HCT116 (cell line): ENCODE measurements at regions not wholly inside any gene's neighbourhood (a gene's known extent, or its start where the extent isn't known, plus 50 kb on each side); places are given as distances from the start of the nearest gene placed in this dataset.

Experiments
- EGR1 ChIP-seq: IDR thresholded peaks from 2 replicates; pipeline ENCODE4 v1.6.1; 2012; ENCODE audit warnings: low read depth
- POLR2A ChIP-seq: IDR thresholded peaks from 2 replicates; pipeline ENCODE4 v1.7.0; 2011; ENCODE audit warnings: borderline replicate concordance; ENCODE audit not compliant: insufficient read depth, insufficient read length; ENCODE audit errors: extremely low read depth
- RAD21 ChIP-seq: IDR thresholded peaks from 2 replicates; pipeline ENCODE4 v1.6.1; 2012; ENCODE audit warnings: low read depth, mild to moderate bottlenecking
- ZNF274 ChIP-seq: fragments of 200-500 bp; sonication (Bioruptor generic); IDR thresholded peaks from 2 replicates; pipeline ENCODE4 v1.6.1; 2014; ENCODE audit warnings: mild to moderate bottlenecking, low read depth, low read length, inconsistent platforms

DNA sequence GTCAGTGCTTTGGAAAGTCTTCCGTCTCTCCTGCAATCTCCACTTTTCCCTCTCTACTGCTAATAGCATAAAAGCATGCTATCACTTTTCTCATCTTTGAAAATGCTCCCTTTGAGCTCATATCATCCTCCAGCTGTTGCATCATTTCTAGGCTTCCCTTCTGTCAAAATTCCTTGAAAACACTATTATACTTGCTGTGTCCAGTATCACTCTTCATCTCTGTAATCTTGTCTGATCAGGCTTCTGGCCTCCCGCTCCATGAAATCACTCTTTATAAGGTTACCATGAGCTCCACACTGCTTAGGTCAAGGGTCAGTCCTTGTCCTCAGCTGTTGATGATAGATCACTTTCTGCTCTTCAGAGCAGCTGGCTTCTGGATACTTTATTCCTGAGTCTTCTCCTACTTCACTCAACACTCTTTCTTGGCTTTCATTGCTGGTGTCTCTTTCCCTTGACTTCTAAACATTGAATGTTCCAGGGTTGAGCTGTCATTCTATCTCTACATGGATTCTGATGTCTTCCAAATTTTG, 50.9 kb upstream of the SPTSSB start:
- no peak for TF ChIP-seq EGR1
- no peak for TF ChIP-seq ZNF274
- no peak for TF ChIP-seq POLR2A
- no peak for TF ChIP-seq RAD21
